ENCODE measurements at regions not wholly inside any gene's neighbourhood (a gene's known extent, or its start where the extent isn't known, plus 50 kb on each side); places are given as distances from the start of the nearest gene placed in this dataset.

DNA sequence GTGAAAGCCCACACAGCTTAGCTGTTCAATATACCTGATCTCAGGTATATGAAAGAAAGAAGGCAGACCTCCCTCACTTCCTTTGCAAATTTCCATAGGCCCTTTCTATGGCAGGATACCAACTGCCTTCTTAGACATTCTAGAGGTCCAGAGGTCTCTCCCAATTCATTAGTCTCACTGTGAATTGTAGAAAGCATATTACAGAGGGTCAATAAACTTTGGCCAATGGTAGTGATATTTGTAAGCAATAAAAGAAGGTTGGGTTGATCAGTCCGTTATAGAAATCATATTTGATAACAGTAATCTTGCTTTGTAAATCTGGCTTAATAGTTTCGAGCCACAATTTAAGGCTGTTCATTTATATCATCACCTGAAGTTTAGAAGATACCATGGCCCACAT lies 50.7 kb upstream of the ATP8B1 start:
- no peak overlapping the region for H4K91ac ChIP-seq (ENCODE audit: low read depth, low read length, poor library complexity)
- no CpG with 5 or more reads among the region's 2 CpGs for WGBS, 2 donors (ENCODE audit: extremely low coverage in 2 of 2, insufficient read length in 2 of 2, insufficient replicate concordance in 1 of 2)
- H3K4me3 ChIP-seq (ENCODE audit: low read length in 2 of 2), result no peak overlapping the region
- H2BK12ac ChIP-seq (ENCODE audit: low read length), result no peak overlapping the region
- no peaks in the 10 kb centered on the region for H3K9me3 ChIP-seq (replicated peaks in 1 of 2; ENCODE audit: control insufficient read depth in 2 of 2, insufficient read depth in 1 of 2, low read depth in 1 of 2, low read length in 2 of 2)
- H3K4me2 ChIP-seq (ENCODE audit: insufficient read depth, low read length, poor library complexity, severe bottlenecking), result no peak overlapping the region
- H2AFZ ChIP-seq (ENCODE audit: low read length), result no peak overlapping the region
- no peak for DNase-seq (ENCODE audit: low spot score)
- no peaks in the 10 kb centered on the region for H3K4me1 ChIP-seq (ENCODE audit: control insufficient read depth in 2 of 2, insufficient read depth in 1 of 2, low read depth in 1 of 2, low read length in 2 of 2)
- no peaks in the 10 kb centered on the region for H3K36me3 ChIP-seq (replicated peaks in 1 of 2; ENCODE audit: control insufficient read depth in 2 of 2, insufficient read depth in 2 of 2, low read length in 2 of 2)
- H4K8ac ChIP-seq (ENCODE audit: low read depth, low read length), result no peak overlapping the region
- no peak overlapping the region for H3K23ac ChIP-seq (ENCODE audit: low read depth, low read length, poor library complexity)
- H3K9ac ChIP-seq (ENCODE audit: low read depth, low read length, poor library complexity), result no peak overlapping the region
- H2AK5ac ChIP-seq (ENCODE audit: low read depth, low read length), result no peak overlapping the region
- no peak overlapping the region for H3K14ac ChIP-seq (ENCODE audit: low read length)
- no peak overlapping the region for H2BK120ac ChIP-seq (ENCODE audit: low read depth, low read length)
- H3K27ac ChIP-seq (replicated peaks; ENCODE audit: low read length), result no peak overlapping the region
- no peak overlapping the region for H3K18ac ChIP-seq (ENCODE audit: low read length)
- H3K4ac ChIP-seq (ENCODE audit: low read length), result no peak overlapping the region
- no peak overlapping the region for H2BK5ac ChIP-seq (ENCODE audit: low read length)
- no peak overlapping the region for H2BK15ac ChIP-seq (ENCODE audit: low read length)
- no peaks in the 10 kb centered on the region for H3K79me1 ChIP-seq (ENCODE audit: low read depth, low read length)
- peaks cover 0 to 6% (median 0%) of the 10 kb centered on the region in 3 experiments for H3K27me3 ChIP-seq (ENCODE audit: control insufficient read depth in 3 of 3, insufficient read depth in 3 of 3, low read depth in 1 of 3, low read length in 3 of 3)

DNA sequence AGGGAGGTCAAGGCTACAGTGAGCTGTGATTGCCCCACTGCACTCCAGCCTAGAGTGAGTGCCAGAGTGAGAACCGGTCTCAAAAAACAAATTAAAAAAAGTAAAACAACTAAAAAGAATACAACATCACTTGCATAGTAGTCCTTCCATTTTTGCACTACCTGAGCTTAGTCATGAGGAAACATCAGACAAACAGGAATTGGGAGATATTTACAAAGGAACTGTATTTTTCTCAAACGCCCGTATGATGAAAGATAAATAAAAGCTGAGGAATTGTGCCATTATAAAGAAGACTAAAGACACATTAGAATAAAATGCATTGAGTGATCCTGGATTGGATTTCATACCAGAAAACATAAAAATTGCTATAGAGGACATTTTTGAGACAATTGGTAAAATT lies 50.0 kb upstream of the ATP8B1 start:
- no peak overlapping the region for H4K91ac ChIP-seq (ENCODE audit: low read depth, low read length, poor library complexity)
- no peak overlapping the region for H4K8ac ChIP-seq (ENCODE audit: low read depth, low read length)
- H3K27me3 ChIP-seq (ENCODE audit: control insufficient read depth in 3 of 3, insufficient read depth in 3 of 3, low read depth in 1 of 3, low read length in 3 of 3), result peaks cover 0 to 6% (median 0%) of the 10 kb centered on the region in 3 experiments
- H2BK12ac ChIP-seq (ENCODE audit: low read length), result no peak overlapping the region
- no peak overlapping the region for H3K4me3 ChIP-seq (ENCODE audit: low read length in 2 of 2)
- H2BK5ac ChIP-seq (ENCODE audit: low read length), result no peak overlapping the region
- no peak overlapping the region for H2BK120ac ChIP-seq (ENCODE audit: low read depth, low read length)
- no peak overlapping the region for H3K9ac ChIP-seq (ENCODE audit: low read depth, low read length, poor library complexity)
- WGBS, 2 donors (ENCODE audit: extremely low coverage in 2 of 2, insufficient read length in 2 of 2, insufficient replicate concordance in 1 of 2), result no CpG with 5 or more reads among the region's 3 CpGs
- no peak overlapping the region for H2AFZ ChIP-seq (ENCODE audit: low read length)
- H3K4me1 ChIP-seq (ENCODE audit: control insufficient read depth in 2 of 2, insufficient read depth in 1 of 2, low read depth in 1 of 2, low read length in 2 of 2), result no peaks in the 10 kb centered on the region
- no peak overlapping the region for H3K4me2 ChIP-seq (ENCODE audit: insufficient read depth, low read length, poor library complexity, severe bottlenecking)
- H3K36me3 ChIP-seq (replicated peaks in 1 of 2; ENCODE audit: control insufficient read depth in 2 of 2, insufficient read depth in 2 of 2, low read length in 2 of 2), result no peaks in the 10 kb centered on the region
- no peaks in the 10 kb centered on the region for H3K9me3 ChIP-seq (replicated peaks in 1 of 2; ENCODE audit: control insufficient read depth in 2 of 2, insufficient read depth in 1 of 2, low read depth in 1 of 2, low read length in 2 of 2)
- DNase-seq (ENCODE audit: low spot score), result no peak
- no peak overlapping the region for H3K14ac ChIP-seq (ENCODE audit: low read length)
- no peak overlapping the region for H3K23ac ChIP-seq (ENCODE audit: low read depth, low read length, poor library complexity)
- no peak overlapping the region for H2BK15ac ChIP-seq (ENCODE audit: low read length)
- no peak overlapping the region for H3K27ac ChIP-seq (replicated peaks; ENCODE audit: low read length)
- no peak overlapping the region for H3K18ac ChIP-seq (ENCODE audit: low read length)
- H2AK5ac ChIP-seq (ENCODE audit: low read depth, low read length), result no peak overlapping the region
- no peaks in the 10 kb centered on the region for H3K79me1 ChIP-seq (ENCODE audit: low read depth, low read length)
- H3K4ac ChIP-seq (ENCODE audit: low read length), result no peak overlapping the region
